ENCODE measurements at regions not wholly inside any gene's neighbourhood (a gene's known extent, or its start where the extent isn't known, plus 50 kb on each side); places are given as distances from the start of the nearest gene placed in this dataset.

- no peak for DNase-seq
- H3K27ac ChIP-seq: no peak overlapping the region
- TF ChIP-seq CTCF (IDR thresholded peaks at IDR 0.05): no peak
- no peaks in the 10 kb centered on the region for H3K36me3 ChIP-seq
- H3K27me3 ChIP-seq: no peaks in the 10 kb centered on the region
- ATAC-seq: no peak
- no peaks in the 10 kb centered on the region for H3K9me3 ChIP-seq
- no peak overlapping the region for H3K4me3 ChIP-seq
- no peaks in the 10 kb centered on the region for H3K4me1 ChIP-seq
- intact Hi-C loops (cut with DNase I): no loop called here
These were observed 1239.8 kb downstream of the PCDH7 start for GRCh38 chr4:31959972-31960371.

GRCh38 chr4:31964685-31965084 lies 1244.5 kb downstream of the PCDH7 start:
- intact Hi-C loops (cut with DNase I): no loop called here
- no peak for ATAC-seq
- WGBS, 2 donors: 80 to 87% methylated on average over 3 of the region's 3 CpGs

GRCh38 chr4:31968842-31969241 lies 1248.7 kb downstream of the PCDH7 start:
- intact Hi-C loops (cut with DNase I): no loop called here
- ATAC-seq (no peak), DNase-seq (no peak)
- Histone ChIP-seq H3K4me3 (no peak overlapping the region), H3K36me3 (no peaks in the 10 kb centered on the region), H3K27me3 (no peaks in the 10 kb centered on the region), H3K9me3 (peaks cover 0 to 6% (median 0%) of the 10 kb centered on the region in 11 donors), H3K27ac (no peak overlapping the region), H3K4me1 (no peaks in the 10 kb centered on the region)
- 60 to 69% methylated on average over 2 of the region's 2 CpGs for WGBS, 2 donors
- TF ChIP-seq CTCF (IDR thresholded peaks at IDR 0.05): no peak

More at GRCh38 chr4:31964685-31965084, 1244.5 kb downstream of the PCDH7 start:
- H3K27ac ChIP-seq: no peak overlapping the region
- H3K4me1 ChIP-seq: no peaks in the 10 kb centered on the region
- H3K36me3 ChIP-seq: no peaks in the 10 kb centered on the region
- peaks cover 0 to 6% (median 0%) of the 10 kb centered on the region in 11 donors for H3K9me3 ChIP-seq
- no peaks in the 10 kb centered on the region for H3K27me3 ChIP-seq
- TF ChIP-seq CTCF (IDR thresholded peaks at IDR 0.05): no peak
- H3K4me3 ChIP-seq: no peak overlapping the region
- DNase-seq: no peak

- no peak for TF ChIP-seq CTCF (IDR thresholded peaks at IDR 0.05)
- no peaks in the 10 kb centered on the region for H3K27me3 ChIP-seq
- no peak overlapping the region for H3K4me3 ChIP-seq
- H3K9me3 ChIP-seq: peaks cover 0 to 9% (median 0%) of the 10 kb centered on the region in 11 donors
- H3K4me1 ChIP-seq: no peaks in the 10 kb centered on the region
- DNase-seq: no peak
- 61 to 74% methylated on average over 2 of the region's 2 CpGs for WGBS, 2 donors
- no peak overlapping the region for H3K27ac ChIP-seq
- ATAC-seq: no peak
- intact Hi-C loops (cut with DNase I): no loop called here
- no peaks in the 10 kb centered on the region for H3K36me3 ChIP-seq
These were observed 1254.4 kb downstream of the PCDH7 start for GRCh38 chr4:31974490-31975002.
